A549 (cell line): ENCODE measurements at regions not wholly inside any gene's neighbourhood (a gene's known extent, or its start where the extent isn't known, plus 50 kb on each side); places are given as distances from the start of the nearest gene placed in this dataset.

Experiments
- CHD2 ChIP-seq: fragments of 150-350 bp; IDR thresholded peaks from 2 replicates; pipeline ENCODE4 v1.6.1; 2014; ENCODE audit warnings: low read length; ENCODE audit not compliant: partially characterized antibody
- JUN ChIP-seq, 2 experiments: fragments of >200 bp; sonication (Bioruptor Twin); formaldehyde crosslinking; IDR thresholded peaks; 2 replicates in 1 of 2; 3 replicates in 1 of 2; pipeline ENCODE4 v1.6.1; 2016 to 2017
- MAFK ChIP-seq: fragments of 450-650 bp; IDR thresholded peaks from 2 replicates; pipeline ENCODE4 v1.6.1; 2014; ENCODE audit not compliant: partially characterized antibody
- POLR2A ChIP-seq: IDR thresholded peaks from 2 replicates; pipeline ENCODE4 v1.6.1; 2012; ENCODE audit warnings: mild to moderate bottlenecking, low read length
- USF2 ChIP-seq: fragments of 450-650 bp; IDR thresholded peaks from 2 replicates; pipeline ENCODE4 v1.6.1; 2014; ENCODE audit warnings: antibody characterized with exemption
- TF ChIP-seq, protein P1 (sequence below): fragments of >200 bp; sonication (Bioruptor Twin); formaldehyde crosslinking; IDR thresholded peaks from 3 replicates; pipeline ENCODE4 v1.5.1; 2016

GRCh38 chr11:8768625-8769333 is 86.2 kb downstream of the RPL27A start:
- TF ChIP-seq, protein P1, sequence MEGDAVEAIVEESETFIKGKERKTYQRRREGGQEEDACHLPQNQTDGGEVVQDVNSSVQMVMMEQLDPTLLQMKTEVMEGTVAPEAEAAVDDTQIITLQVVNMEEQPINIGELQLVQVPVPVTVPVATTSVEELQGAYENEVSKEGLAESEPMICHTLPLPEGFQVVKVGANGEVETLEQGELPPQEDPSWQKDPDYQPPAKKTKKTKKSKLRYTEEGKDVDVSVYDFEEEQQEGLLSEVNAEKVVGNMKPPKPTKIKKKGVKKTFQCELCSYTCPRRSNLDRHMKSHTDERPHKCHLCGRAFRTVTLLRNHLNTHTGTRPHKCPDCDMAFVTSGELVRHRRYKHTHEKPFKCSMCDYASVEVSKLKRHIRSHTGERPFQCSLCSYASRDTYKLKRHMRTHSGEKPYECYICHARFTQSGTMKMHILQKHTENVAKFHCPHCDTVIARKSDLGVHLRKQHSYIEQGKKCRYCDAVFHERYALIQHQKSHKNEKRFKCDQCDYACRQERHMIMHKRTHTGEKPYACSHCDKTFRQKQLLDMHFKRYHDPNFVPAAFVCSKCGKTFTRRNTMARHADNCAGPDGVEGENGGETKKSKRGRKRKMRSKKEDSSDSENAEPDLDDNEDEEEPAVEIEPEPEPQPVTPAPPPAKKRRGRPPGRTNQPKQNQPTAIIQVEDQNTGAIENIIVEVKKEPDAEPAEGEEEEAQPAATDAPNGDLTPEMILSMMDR = peak; percentile 24; the same call in 1 of the 3 replicates
- TF ChIP-seq POLR2A = no peak
- no peak for TF ChIP-seq CHD2
- no peak for TF ChIP-seq JUN (IDR thresholded peaks at IDR 0.05)
- no peak for TF ChIP-seq USF2
- no peak for TF ChIP-seq MAFK
